Astrocyte (in vitro differentiated cells and primary cell): ENCODE measurements at regions not wholly inside any gene's neighbourhood (a gene's known extent, or its start where the extent isn't known, plus 50 kb on each side); places are given as distances from the start of the nearest gene placed in this dataset.

ENCODE experiments used
- DNase-seq: peaks from one replicate; pipeline ENCODE4 v3.0.0-alpha.2; 2010; ENCODE audit warnings: low read depth
- FAIRE-seq: peaks from 2 replicates; lab custom pipeline; 2011; peaks lifted over from hg19 to GRCh38; lab: Jason Lieb, UNC
- H2AFZ ChIP-seq: 2 replicates; pipeline ENCODE4 v1.6.0; 2012; ENCODE audit warnings: low read depth, low read length, inconsistent platforms
- H3K27ac ChIP-seq: 2 replicates; pipeline ENCODE4 v1.5.1; 2011; ENCODE audit warnings: low read depth, low read length, inconsistent platforms
- H3K27me3 ChIP-seq: 2 replicates; pipeline ENCODE4 v1.6.0; 2011; ENCODE audit warnings: low read length, inconsistent platforms; ENCODE audit not compliant: insufficient read depth
- H3K36me3 ChIP-seq: 2 replicates; pipeline ENCODE4 v1.5.1; 2011; ENCODE audit warnings: low read length, inconsistent platforms; ENCODE audit not compliant: insufficient read depth
- H3K4me1 ChIP-seq: 2 replicates; pipeline ENCODE4 v1.5.1; 2011; ENCODE audit warnings: low read length, inconsistent platforms; ENCODE audit not compliant: insufficient read depth
- H3K4me2 ChIP-seq: 2 replicates; pipeline ENCODE4 v1.6.0; 2012; ENCODE audit warnings: low read length, inconsistent platforms
- H3K4me3 ChIP-seq: 2 replicates; pipeline ENCODE4 v1.5.1; 2011; ENCODE audit warnings: low read depth, mild to moderate bottlenecking, low read length, inconsistent platforms; ENCODE audit not compliant: insufficient read depth
- H3K79me2 ChIP-seq: 2 replicates; pipeline ENCODE4 v1.6.0; 2012; ENCODE audit warnings: mild to moderate bottlenecking, low read length, inconsistent platforms; ENCODE audit not compliant: insufficient read depth
- H3K9ac ChIP-seq: 2 replicates; pipeline ENCODE4 v1.6.0; 2012; ENCODE audit warnings: mild to moderate bottlenecking, low read length, inconsistent platforms
- H3K9me3 ChIP-seq: 2 replicates; pipeline ENCODE4 v1.5.1; 2012; ENCODE audit warnings: low read depth, mild to moderate bottlenecking, low read length, inconsistent platforms; ENCODE audit not compliant: insufficient read depth
- H4K20me1 ChIP-seq: 2 replicates; pipeline ENCODE4 v1.6.0; 2012; ENCODE audit warnings: low read length, inconsistent platforms; ENCODE audit not compliant: insufficient read depth
- H3K27ac Mint-ChIP-seq: one replicate; pipeline ENCODE4 v1.8.0; 2021; ENCODE audit warnings: mild to moderate bottlenecking, mixed read lengths; ENCODE audit not compliant: unreplicated experiment
- H3K27me3 Mint-ChIP-seq: one replicate; pipeline ENCODE4 v1.8.0; 2021; ENCODE audit warnings: low read depth, mixed read lengths; ENCODE audit not compliant: unreplicated experiment
- H3K36me3 Mint-ChIP-seq: one replicate; pipeline ENCODE4 v1.8.0; 2021; ENCODE audit warnings: low read depth, mixed read lengths; ENCODE audit not compliant: unreplicated experiment
- H3K4me1 Mint-ChIP-seq: one replicate; pipeline ENCODE4 v1.8.0; 2021; ENCODE audit warnings: low read depth, mixed read lengths; ENCODE audit not compliant: unreplicated experiment
- H3K4me3 Mint-ChIP-seq: one replicate; pipeline ENCODE4 v1.8.0; 2021; ENCODE audit warnings: mild to moderate bottlenecking, moderate library complexity, mixed read lengths; ENCODE audit not compliant: unreplicated experiment
- H3K9me3 Mint-ChIP-seq: one replicate; pipeline ENCODE4 v1.8.0; 2021; ENCODE audit warnings: mild to moderate bottlenecking, mixed read lengths; ENCODE audit not compliant: unreplicated experiment
- CTCF ChIP-seq: IDR thresholded peaks from 2 replicates; pipeline ENCODE4 v1.5.1; 2011; ENCODE audit warnings: low read depth, mild to moderate bottlenecking, inconsistent platforms, low read length, moderate library complexity; ENCODE audit not compliant: insufficient read depth
- EZH2 ChIP-seq: IDR thresholded peaks from 2 replicates; pipeline ENCODE4 v1.6.1; 2012; ENCODE audit warnings: mild to moderate bottlenecking, low read length, inconsistent platforms; ENCODE audit not compliant: insufficient read depth

GRCh38 chr21:16834791-16835190 is 678.1 kb upstream of the CXADR start:
- Mint-ChIP-seq H3K4me3 (no peak overlapping the region), H3K4me1 (peaks cover 13% of the 10 kb centered on the region), H3K27ac (no peak overlapping the region), H3K36me3 (no peaks in the 10 kb centered on the region), H3K9me3 (no peaks in the 10 kb centered on the region), H3K27me3 (no peaks in the 10 kb centered on the region)
- TF ChIP-seq CTCF (no peak), EZH2 (no peak)
- H3K36me3 ChIP-seq, result no peaks in the 10 kb centered on the region
- H3K9ac ChIP-seq, result no peak overlapping the region
- no peaks in the 10 kb centered on the region for H3K9me3 ChIP-seq
- H3K27me3 ChIP-seq, result no peaks in the 10 kb centered on the region
- no peaks in the 10 kb centered on the region for H3K79me2 ChIP-seq
- DNase-seq (no peak), FAIRE-seq (no peak)
- H4K20me1 ChIP-seq, result no peaks in the 10 kb centered on the region
- no peak overlapping the region for H3K4me3 ChIP-seq
- no peak overlapping the region for H3K27ac ChIP-seq
- H2AFZ ChIP-seq, result no peak overlapping the region
- no peaks in the 10 kb centered on the region for H3K4me1 ChIP-seq
- no peak overlapping the region for H3K4me2 ChIP-seq

GRCh38 chr21:16837321-16837720 is 675.5 kb upstream of the CXADR start:
- FAIRE-seq (no peak), DNase-seq (peak; percentile 56)
- H4K20me1 ChIP-seq, result no peaks in the 10 kb centered on the region
- Mint-ChIP-seq H3K4me3 (no peak overlapping the region), H3K9me3 (no peaks in the 10 kb centered on the region), H3K4me1 (peaks cover 13% of the 10 kb centered on the region), H3K36me3 (no peaks in the 10 kb centered on the region), H3K27ac (no peak overlapping the region), H3K27me3 (no peaks in the 10 kb centered on the region)
- H3K9me3 ChIP-seq, result no peaks in the 10 kb centered on the region
- TF ChIP-seq EZH2 (no peak), CTCF (no peak)
- H3K4me1 ChIP-seq, result no peaks in the 10 kb centered on the region
- no peaks in the 10 kb centered on the region for H3K36me3 ChIP-seq
- no peak overlapping the region for H3K9ac ChIP-seq
- H3K27me3 ChIP-seq, result no peaks in the 10 kb centered on the region
- peak overlapping the region; percentile 30 for H3K4me2 ChIP-seq
- H3K79me2 ChIP-seq, result no peaks in the 10 kb centered on the region
- H2AFZ ChIP-seq, result peak overlapping the region; percentile 13
- H3K4me3 ChIP-seq, result no peak overlapping the region
- H3K27ac ChIP-seq, result no peak overlapping the region

- H3K36me3 Mint-ChIP-seq, result no peaks in the 10 kb centered on the region
- Histone ChIP-seq H3K4me2 (peak overlapping the region; percentile 30), H3K4me1 (no peaks in the 10 kb centered on the region), H3K9me3 (no peaks in the 10 kb centered on the region), H3K9ac (no peak overlapping the region), H3K27me3 (no peaks in the 10 kb centered on the region), H3K4me3 (no peak overlapping the region), H3K79me2 (no peaks in the 10 kb centered on the region), H3K36me3 (no peaks in the 10 kb centered on the region), H2AFZ (peak overlapping the region; percentile 13), H3K27ac (no peak overlapping the region), H4K20me1 (no peaks in the 10 kb centered on the region)
- FAIRE-seq (no peak), DNase-seq (no peak)
- peaks cover 13% of the 10 kb centered on the region for H3K4me1 Mint-ChIP-seq
- H3K9me3 Mint-ChIP-seq, result no peaks in the 10 kb centered on the region
- no peak overlapping the region for H3K27ac Mint-ChIP-seq
- no peaks in the 10 kb centered on the region for H3K27me3 Mint-ChIP-seq
- no peak for TF ChIP-seq EZH2
- TF ChIP-seq CTCF, result no peak
- H3K4me3 Mint-ChIP-seq, result no peak overlapping the region
These were observed 675.1 kb upstream of the CXADR start for GRCh38 chr21:16837721-16838120.
